GM12891 (cell line): ENCODE measurements at regions not wholly inside any gene's neighbourhood (a gene's known extent, or its start where the extent isn't known, plus 50 kb on each side); places are given as distances from the start of the nearest gene placed in this dataset.
"Not testable (repeated sequence)": the region's sequence is repeated elsewhere in the genome, so short reads cannot be mapped to it uniquely, and the experiment has no call there.

Source experiments
- DNase-seq: peaks from one replicate; pipeline ENCODE4 v3.0.0; 2011; ENCODE audit warnings: low spot score; ENCODE audit not compliant: insufficient read length
- FAIRE-seq: peaks from 2 replicates; lab custom pipeline; 2011; peaks lifted over from hg19 to GRCh38; lab: Jason Lieb, UNC
- PAX5 ChIP-seq: IDR thresholded peaks from 2 replicates; pipeline ENCODE4 v1.6.1; 2011; ENCODE audit warnings: low read length, moderate library complexity, mild to moderate bottlenecking; ENCODE audit not compliant: insufficient read depth, severe bottlenecking
- POLR2A ChIP-seq: IDR thresholded peaks from 2 replicates; pipeline ENCODE4 v1.6.1; 2011; ENCODE audit warnings: low read depth, low read length, control low read depth
- POLR2AphosphoS5 ChIP-seq: IDR thresholded peaks from 2 replicates; pipeline ENCODE4 v1.6.1; 2011; ENCODE audit warnings: low read depth, low read length, control low read depth
- POU2F2 ChIP-seq: IDR thresholded peaks from 2 replicates; pipeline ENCODE4 v1.6.1; 2011; ENCODE audit warnings: low read depth, mild to moderate bottlenecking, control low read depth, low read length, moderate library complexity
- SPI1 ChIP-seq: IDR thresholded peaks from 2 replicates; pipeline ENCODE4 v1.6.1; 2011; ENCODE audit warnings: low read depth, low read length, control low read depth
- TAF1 ChIP-seq: IDR thresholded peaks from 2 replicates; pipeline ENCODE4 v1.6.1; 2011; ENCODE audit warnings: low read depth, low read length, control low read depth

- DNase-seq (no peak), FAIRE-seq (no peak)
- TF ChIP-seq POLR2A = no peak
- TF ChIP-seq TAF1 = no peak
These were observed 240.7 kb downstream of the MAP2K6 start for GRCh38 chr17:69654981-69655855.

- DNase-seq = no peak
- no peak for FAIRE-seq
- TF ChIP-seq POLR2AphosphoS5 = no peak
- TF ChIP-seq SPI1 = no peak
- TF ChIP-seq PAX5 = no peak
- TF ChIP-seq POLR2A = no peak
- no peak for TF ChIP-seq TAF1
- no peak for TF ChIP-seq POU2F2
These were observed 241.4 kb downstream of the MAP2K6 start for GRCh38 chr17:69655902-69656301.

GRCh38 chr17:69669441-69670178 lies 255.1 kb downstream of the MAP2K6 start:
- FAIRE-seq (no peak), DNase-seq (no peak)

GRCh38 chr17:69672924-69673323 lies 258.4 kb downstream of the MAP2K6 start:
- no peak for TF ChIP-seq SPI1
- no peak for TF ChIP-seq POU2F2
- TF ChIP-seq TAF1 = no peak
- no peak for TF ChIP-seq POLR2AphosphoS5
- TF ChIP-seq POLR2A = no peak
- no peak for TF ChIP-seq PAX5
- no peak for DNase-seq
- FAIRE-seq = no peak

More at GRCh38 chr17:69669441-69670178, 255.1 kb downstream of the MAP2K6 start:
- no peak for TF ChIP-seq POLR2AphosphoS5
- TF ChIP-seq PAX5 = no peak
- TF ChIP-seq POLR2A = no peak
- no peak for TF ChIP-seq POU2F2
- TF ChIP-seq SPI1 = no peak
- no peak for TF ChIP-seq TAF1

- no peak for FAIRE-seq
- TF ChIP-seq PAX5 = no peak
- no peak for TF ChIP-seq TAF1
- no peak for TF ChIP-seq POU2F2
- TF ChIP-seq SPI1 = no peak
- no peak for TF ChIP-seq POLR2AphosphoS5
- no peak for TF ChIP-seq POLR2A
- DNase-seq = no peak
These were observed 262.6 kb downstream of the MAP2K6 start for GRCh38 chr17:69677130-69677529.

GRCh38 chr17:69678206-69678605 lies 263.7 kb downstream of the MAP2K6 start:
- DNase-seq = no peak
- FAIRE-seq = no peak
- TF ChIP-seq TAF1 = no peak
- TF ChIP-seq POU2F2 = no peak

- DNase-seq = no peak
- no peak for FAIRE-seq
- TF ChIP-seq POU2F2 (no peak), POLR2A (no peak), PAX5 (no peak), TAF1 (no peak), POLR2AphosphoS5 (no peak), SPI1 (no peak)
These were observed 265.3 kb downstream of the MAP2K6 start for GRCh38 chr17:69679829-69680228.

GRCh38 chr17:69684251-69684650 lies 269.8 kb downstream of the MAP2K6 start:
- DNase-seq (no peak), FAIRE-seq (no peak)
- TF ChIP-seq POLR2A = no peak
- TF ChIP-seq POLR2AphosphoS5 = no peak
- TF ChIP-seq PAX5 = no peak

- DNase-seq = not testable (repeated sequence)
These were observed 270.7 kb downstream of the MAP2K6 start for GRCh38 chr17:69685150-69685549.

GRCh38 chr17:69690531-69690930 lies 276.0 kb downstream of the MAP2K6 start:
- TF ChIP-seq PAX5 (no peak), POLR2AphosphoS5 (no peak)
- no peak for DNase-seq
- FAIRE-seq = no peak

More at GRCh38 chr17:69685150-69685549, 270.7 kb downstream of the MAP2K6 start:
- not testable (repeated sequence) for FAIRE-seq

- FAIRE-seq (no peak), DNase-seq (no peak)
- TF ChIP-seq POLR2AphosphoS5 = no peak
These were observed 277.7 kb downstream of the MAP2K6 start for GRCh38 chr17:69692171-69692570.
